ENCODE measurements at regions not wholly inside any gene's neighbourhood (a gene's known extent, or its start where the extent isn't known, plus 50 kb on each side); places are given as distances from the start of the nearest gene placed in this dataset.

- no peak overlapping the region for H3K4me3 ChIP-seq (ENCODE audit: low read length)
- TF ChIP-seq CTCF (conservative IDR thresholded peaks at IDR 0.05; ENCODE audit: low read depth, low read length), result no peak
- no peak for DNase-seq (ENCODE audit: low read depth)
Measured at GRCh38 chr18:24656551-24657443, 196.4 kb downstream of the HRH4 start.

- TF ChIP-seq CTCF (conservative IDR thresholded peaks at IDR 0.05; ENCODE audit: low read depth, low read length), result no peak
- no peak for DNase-seq (ENCODE audit: low read depth)
- H3K4me3 ChIP-seq (ENCODE audit: low read length), result no peak overlapping the region
Measured at GRCh38 chr18:24657444-24657842, 197.0 kb downstream of the HRH4 start.

- no peak for DNase-seq (ENCODE audit: low read depth)
- no peak for TF ChIP-seq CTCF (conservative IDR thresholded peaks at IDR 0.05; ENCODE audit: low read depth, low read length)
- H3K4me3 ChIP-seq (ENCODE audit: low read length), result no peak overlapping the region
Measured at GRCh38 chr18:24658302-24658701, 197.9 kb downstream of the HRH4 start.

- no peak for DNase-seq (ENCODE audit: low read depth)
- H3K4me3 ChIP-seq (ENCODE audit: low read length), result no peak overlapping the region
- no peak for TF ChIP-seq CTCF (conservative IDR thresholded peaks at IDR 0.05; ENCODE audit: low read depth, low read length)
Measured at GRCh38 chr18:24659827-24660720, 199.6 kb downstream of the HRH4 start.

- no peak for DNase-seq (ENCODE audit: low read depth)
- H3K4me3 ChIP-seq (ENCODE audit: low read length), result no peak overlapping the region
- no peak for TF ChIP-seq CTCF (conservative IDR thresholded peaks at IDR 0.05; ENCODE audit: low read depth, low read length)
Measured at GRCh38 chr18:24660956-24661355, 200.5 kb downstream of the HRH4 start.

- TF ChIP-seq CTCF (conservative IDR thresholded peaks at IDR 0.05; ENCODE audit: low read depth, low read length), result no peak
- no peak for DNase-seq (ENCODE audit: low read depth)
- H3K4me3 ChIP-seq (ENCODE audit: low read length), result no peak overlapping the region
Measured at GRCh38 chr18:24662412-24662821, 202.0 kb downstream of the HRH4 start.

All from retinal pigment epithelial cell (primary cell).